Fibroblast of lung (primary cell): ENCODE measurements at regions not wholly inside any gene's neighbourhood (a gene's known extent, or its start where the extent isn't known, plus 50 kb on each side); places are given as distances from the start of the nearest gene placed in this dataset.

ENCODE experiments used
- DNase-seq, 2 donors: peaks; one replicate each; pipeline versions ENCODE4 v3.0.0 to v3.0.0-alpha.2; 2010; ENCODE audit warnings: low read depth in 2 of 2
- H2AFZ ChIP-seq: 2 replicates; pipeline ENCODE4 v1.5.1; 2012; ENCODE audit warnings: low read length, control low read depth, inconsistent platforms
- H3K27ac ChIP-seq: 2 replicates; pipeline ENCODE4 v1.5.1; 2011; ENCODE audit warnings: low read length, control low read depth; ENCODE audit not compliant: insufficient read depth
- H3K27me3 ChIP-seq: 2 replicates; pipeline ENCODE4 v1.5.1; 2011; ENCODE audit warnings: mild to moderate bottlenecking, low read length; ENCODE audit not compliant: control insufficient read depth, insufficient read depth
- H3K36me3 ChIP-seq: 2 replicates; pipeline ENCODE4 v1.5.1; 2011; ENCODE audit warnings: low read length; ENCODE audit not compliant: control insufficient read depth, insufficient read depth
- H3K4me1 ChIP-seq: 2 replicates; pipeline ENCODE4 v1.5.1; 2011; ENCODE audit warnings: low read length; ENCODE audit not compliant: control insufficient read depth, insufficient read depth; ENCODE audit errors: extremely low read depth
- H3K4me2 ChIP-seq: 2 replicates; pipeline ENCODE4 v1.5.1; 2011; ENCODE audit warnings: low read length, control low read depth; ENCODE audit not compliant: insufficient read depth; ENCODE audit errors: extremely low read depth
- H3K4me3 ChIP-seq, 4 experiments: fragments of 200-600 bp in 1 of 4; sonication (generic) in 1 of 4; replicated peaks in 1 of 4; 2 replicates each; pipeline ENCODE4 v1.5.1; 2011 to 2016; ENCODE audit warnings: low read length in 4 of 4, low read depth in 3 of 4, mild to moderate bottlenecking in 3 of 4, control low read depth in 2 of 4, inconsistent platforms in 1 of 4, mixed read lengths in 1 of 4; ENCODE audit not compliant: insufficient read depth in 1 of 4; ENCODE audit errors: control extremely low read depth in 1 of 4
- H3K79me2 ChIP-seq: 2 replicates; pipeline ENCODE4 v1.5.1; 2012; ENCODE audit warnings: mild to moderate bottlenecking, low read length, inconsistent platforms; ENCODE audit not compliant: control insufficient read depth, insufficient read depth
- H3K9ac ChIP-seq: 2 replicates; pipeline ENCODE4 v1.5.1; 2011; ENCODE audit warnings: mild to moderate bottlenecking, low read length, control low read depth; ENCODE audit not compliant: insufficient read depth
- H3K9me3 ChIP-seq: 2 replicates; pipeline ENCODE4 v1.5.1; 2012; ENCODE audit warnings: low read depth, low read length; ENCODE audit not compliant: control insufficient read depth, insufficient read depth
- H4K20me1 ChIP-seq: 2 replicates; pipeline ENCODE4 v1.5.1; 2011; ENCODE audit warnings: low read length; ENCODE audit not compliant: control insufficient read depth, insufficient read depth; ENCODE audit errors: extremely low read depth
- EZH2 ChIP-seq: IDR thresholded peaks from 2 replicates; pipeline ENCODE4 v1.5.1; 2012; ENCODE audit warnings: low read length, control low read depth, mild to moderate bottlenecking; ENCODE audit errors: missing control alignments
- TF ChIP-seq, protein P1 (sequence below), 2 donors: IDR thresholded peaks in 1 of 2; conservative IDR thresholded peaks in 1 of 2; 1 replicate in 1 of 2; 2 replicates in 1 of 2; pipeline ENCODE4 v1.5.1; 2011 to 2012; ENCODE audit warnings: low read length in 2 of 2, control low read depth in 1 of 2, inconsistent platforms in 1 of 2, low read depth in 1 of 2, mild to moderate bottlenecking in 1 of 2

DNA sequence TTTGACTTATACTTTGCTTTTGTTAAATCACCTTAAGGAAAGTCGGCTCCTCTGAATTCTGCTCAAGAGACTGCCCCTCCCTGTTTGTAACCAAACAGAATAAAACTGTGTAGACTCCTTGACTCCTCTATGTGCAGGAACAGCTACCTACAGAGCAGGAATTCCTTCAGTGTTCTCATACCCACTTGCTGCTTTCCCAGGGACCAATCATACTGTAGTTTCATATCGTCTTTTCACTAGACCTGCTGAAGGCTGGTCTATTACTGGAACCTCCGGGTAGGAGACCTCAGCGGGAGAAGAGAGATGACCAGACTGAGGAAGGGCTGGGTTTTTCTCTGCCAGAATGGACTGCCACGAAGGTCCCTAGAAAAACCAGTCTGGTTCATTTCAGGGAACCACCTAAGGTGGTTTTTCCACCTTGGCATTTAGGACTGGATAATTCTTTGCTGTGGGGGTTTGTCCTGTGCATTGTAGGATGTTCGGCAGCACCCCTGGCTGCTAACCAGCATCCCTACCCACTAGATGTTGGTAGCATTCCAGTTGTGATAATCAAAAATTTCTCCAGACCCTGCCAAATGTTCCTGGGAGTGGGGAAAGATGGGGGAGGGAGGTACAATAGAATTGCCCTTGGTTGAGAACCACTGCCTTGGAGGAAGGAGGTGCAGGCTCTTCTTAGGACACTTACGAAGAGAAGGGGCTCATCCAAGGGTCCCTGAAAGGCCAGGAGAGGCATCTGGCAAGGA is 80.5 kb downstream of the DNAAF9 start:
- H2AFZ ChIP-seq = no peak overlapping the region
- no peak overlapping the region for H3K27ac ChIP-seq
- no peaks in the 10 kb centered on the region for H4K20me1 ChIP-seq
- H3K4me1 ChIP-seq = no peaks in the 10 kb centered on the region
- no peak overlapping the region for H3K9ac ChIP-seq
- no peak for DNase-seq
- H3K27me3 ChIP-seq = no peaks in the 10 kb centered on the region
- no peaks in the 10 kb centered on the region for H3K79me2 ChIP-seq
- no peak for TF ChIP-seq EZH2
- TF ChIP-seq, protein P1, sequence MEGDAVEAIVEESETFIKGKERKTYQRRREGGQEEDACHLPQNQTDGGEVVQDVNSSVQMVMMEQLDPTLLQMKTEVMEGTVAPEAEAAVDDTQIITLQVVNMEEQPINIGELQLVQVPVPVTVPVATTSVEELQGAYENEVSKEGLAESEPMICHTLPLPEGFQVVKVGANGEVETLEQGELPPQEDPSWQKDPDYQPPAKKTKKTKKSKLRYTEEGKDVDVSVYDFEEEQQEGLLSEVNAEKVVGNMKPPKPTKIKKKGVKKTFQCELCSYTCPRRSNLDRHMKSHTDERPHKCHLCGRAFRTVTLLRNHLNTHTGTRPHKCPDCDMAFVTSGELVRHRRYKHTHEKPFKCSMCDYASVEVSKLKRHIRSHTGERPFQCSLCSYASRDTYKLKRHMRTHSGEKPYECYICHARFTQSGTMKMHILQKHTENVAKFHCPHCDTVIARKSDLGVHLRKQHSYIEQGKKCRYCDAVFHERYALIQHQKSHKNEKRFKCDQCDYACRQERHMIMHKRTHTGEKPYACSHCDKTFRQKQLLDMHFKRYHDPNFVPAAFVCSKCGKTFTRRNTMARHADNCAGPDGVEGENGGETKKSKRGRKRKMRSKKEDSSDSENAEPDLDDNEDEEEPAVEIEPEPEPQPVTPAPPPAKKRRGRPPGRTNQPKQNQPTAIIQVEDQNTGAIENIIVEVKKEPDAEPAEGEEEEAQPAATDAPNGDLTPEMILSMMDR (conservative IDR thresholded peaks at IDR 0.05 in 1 of 2, IDR thresholded peaks at IDR 0.05 in 1 of 2; ENCODE audit: low read depth in 1 of 2, low read length in 2 of 2) = no peak
- H3K4me3 ChIP-seq = no peak overlapping the region
- H3K36me3 ChIP-seq = peaks cover 3% of the 10 kb centered on the region
- no peaks in the 10 kb centered on the region for H3K9me3 ChIP-seq
- no peak overlapping the region for H3K4me2 ChIP-seq

DNA sequence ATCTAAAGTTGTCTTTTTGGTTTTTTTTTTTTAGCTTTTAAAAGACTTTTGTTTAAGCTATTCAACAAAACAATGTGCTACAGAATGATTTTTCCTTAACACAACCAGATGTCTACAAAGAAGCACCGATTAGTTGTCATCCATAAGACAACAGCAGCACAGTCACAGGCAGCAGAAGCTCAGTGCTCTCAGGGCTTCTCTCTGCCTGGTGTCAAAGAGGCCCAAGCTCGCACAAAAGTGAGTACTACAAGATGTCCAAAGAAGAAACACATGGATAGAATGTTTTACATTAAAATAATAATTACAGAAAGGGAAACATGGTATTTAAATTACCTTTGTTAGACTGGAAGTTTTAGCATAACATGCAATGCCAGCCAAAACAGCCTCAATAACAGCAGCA is 81.6 kb downstream of the DNAAF9 start:
- Histone ChIP-seq H3K27ac (no peak overlapping the region), H3K9ac (no peak overlapping the region), H3K4me2 (no peak overlapping the region), H3K36me3 (peaks cover 4% of the 10 kb centered on the region), H3K79me2 (no peaks in the 10 kb centered on the region), H4K20me1 (no peaks in the 10 kb centered on the region), H3K27me3 (no peaks in the 10 kb centered on the region), H3K4me1 (no peaks in the 10 kb centered on the region), H2AFZ (no peak overlapping the region), H3K4me3 (no peak overlapping the region), H3K9me3 (no peaks in the 10 kb centered on the region)
- DNase-seq = no peak
- TF ChIP-seq, protein P1 (conservative IDR thresholded peaks at IDR 0.05 in 1 of 2, IDR thresholded peaks at IDR 0.05 in 1 of 2; ENCODE audit: low read depth in 1 of 2, low read length in 2 of 2) = no peak
- TF ChIP-seq EZH2 = no peak

DNA sequence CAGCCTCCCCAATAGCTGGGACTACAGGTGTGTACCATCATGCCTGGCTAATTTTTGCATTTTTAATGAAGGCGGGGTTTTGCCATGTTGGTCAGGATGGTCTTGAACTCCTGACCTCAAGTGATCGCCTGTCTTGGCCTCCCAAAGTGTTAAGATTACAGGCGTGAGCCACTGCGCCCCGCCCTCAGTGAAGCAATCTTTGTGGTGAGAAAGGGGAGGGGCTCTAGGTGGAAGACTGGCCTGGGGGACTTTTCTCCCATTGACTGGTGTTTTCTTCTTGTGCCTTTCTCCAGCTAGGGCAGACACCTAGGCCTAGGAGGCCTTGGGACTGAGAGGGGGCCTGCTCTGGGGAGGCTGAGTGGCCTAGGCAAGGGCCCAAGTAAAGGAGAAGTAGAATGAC is 84.1 kb downstream of the DNAAF9 start:
- H3K27me3 ChIP-seq = no peaks in the 10 kb centered on the region
- TF ChIP-seq, protein P1 (conservative IDR thresholded peaks at IDR 0.05 in 1 of 2, IDR thresholded peaks at IDR 0.05 in 1 of 2; ENCODE audit: low read depth in 1 of 2, low read length in 2 of 2) = no peak
- TF ChIP-seq EZH2 = no peak
- H3K9ac ChIP-seq = no peak overlapping the region
- no peak overlapping the region for H3K4me3 ChIP-seq
- H3K9me3 ChIP-seq = no peaks in the 10 kb centered on the region
- no peak overlapping the region for H3K4me2 ChIP-seq
- H3K27ac ChIP-seq = no peak overlapping the region
- DNase-seq = peak in 1 of 2 donors; percentile 15
- no peaks in the 10 kb centered on the region for H3K4me1 ChIP-seq
- no peaks in the 10 kb centered on the region for H4K20me1 ChIP-seq
- no peaks in the 10 kb centered on the region for H3K79me2 ChIP-seq
- no peak overlapping the region for H2AFZ ChIP-seq
- H3K36me3 ChIP-seq = peaks cover 5% of the 10 kb centered on the region
